ENCODE measurements at regions not wholly inside any gene's neighbourhood (a gene's known extent, or its start where the extent isn't known, plus 50 kb on each side); places are given as distances from the start of the nearest gene placed in this dataset.

GRCh38 chr11:95545116-95545875, 244.3 kb downstream of the FAM76B start:
- ATAC-seq, result no peak

GRCh38 chr11:95544095-95544856, 245.3 kb downstream of the FAM76B start:
- ATAC-seq, result peak; percentile 82

- ATAC-seq, result no peak
These were observed 246.6 kb downstream of the FAM76B start for GRCh38 chr11:95542868-95543551.

- ATAC-seq, result no peak
These were observed 247.9 kb downstream of the FAM76B start for GRCh38 chr11:95541715-95542114.

GRCh38 chr11:95536047-95536690, 253.4 kb downstream of the FAM76B start:
- ATAC-seq, result no peak

- no peak for ATAC-seq
These were observed 254.8 kb downstream of the FAM76B start for GRCh38 chr11:95534809-95535208.

- no peak for ATAC-seq
These were observed 255.4 kb downstream of the FAM76B start for GRCh38 chr11:95534226-95534625.

GRCh38 chr11:95531116-95531515, 258.5 kb downstream of the FAM76B start:
- ATAC-seq, result no peak

GRCh38 chr11:95524314-95525036, 265.1 kb downstream of the FAM76B start:
- no peak for ATAC-seq

GRCh38 chr11:95522874-95523273, 266.7 kb downstream of the FAM76B start:
- peak; percentile 82 for ATAC-seq

GRCh38 chr11:95521862-95522261, 267.7 kb downstream of the FAM76B start:
- ATAC-seq, result no peak

GRCh38 chr11:95521133-95521542, 268.4 kb downstream of the FAM76B start:
- peak; percentile 91 for ATAC-seq

GRCh38 chr11:95520369-95521132, 269.0 kb downstream of the FAM76B start:
- ATAC-seq, result peak; percentile 1

GRCh38 chr11:95519912-95520311, 269.7 kb downstream of the FAM76B start:
- ATAC-seq, result no peak

GRCh38 chr11:95517453-95517852, 272.1 kb downstream of the FAM76B start:
- no peak for ATAC-seq

- peak; percentile 18 for ATAC-seq
These were observed 272.8 kb downstream of the FAM76B start for GRCh38 chr11:95516786-95517185.

- ATAC-seq, result no peak
These were observed 273.4 kb downstream of the FAM76B start for GRCh38 chr11:95516175-95516574.

- no peak for ATAC-seq
These were observed 274.2 kb downstream of the FAM76B start for GRCh38 chr11:95515371-95515770.

- peak; percentile 59 for ATAC-seq
These were observed 275.0 kb downstream of the FAM76B start for GRCh38 chr11:95514416-95515110.

GRCh38 chr11:95512682-95513081, 276.9 kb downstream of the FAM76B start:
- ATAC-seq, result peak; percentile 78

GRCh38 chr11:95512177-95512576, 277.4 kb downstream of the FAM76B start:
- ATAC-seq, result peak; percentile 82

Data from esophagus mucosa (tissue), 1 donor.